ENCODE measurements at regions not wholly inside any gene's neighbourhood (a gene's known extent, or its start where the extent isn't known, plus 50 kb on each side); places are given as distances from the start of the nearest gene placed in this dataset.

- H3K36me3 Mint-ChIP-seq (ENCODE audit: unreplicated experiment), result no peaks in the 10 kb centered on the region
- H3K4me3 Mint-ChIP-seq (ENCODE audit: unreplicated experiment), result peak overlapping the region; percentile 53
- no peak for DNase-seq
- TF ChIP-seq CTCF (IDR thresholded peaks at IDR 0.05; ENCODE audit: partially characterized antibody, unreplicated experiment), result no peak
- peaks cover 5% of the 10 kb centered on the region for H3K27me3 Mint-ChIP-seq (ENCODE audit: unreplicated experiment)
- H3K27ac Mint-ChIP-seq (ENCODE audit: unreplicated experiment), result peak overlapping the region; percentile 92
- peaks cover 3% of the 10 kb centered on the region for H3K9me3 Mint-ChIP-seq (ENCODE audit: unreplicated experiment)
- peaks cover 23% of the 10 kb centered on the region for H3K4me1 Mint-ChIP-seq (ENCODE audit: low read depth, unreplicated experiment)
Measured at GRCh38 chr9:104984542-104984941, 56.6 kb upstream of the ABCA1 start.

GRCh38 chr9:104984948-104985347, 57.0 kb upstream of the ABCA1 start:
- no peak for TF ChIP-seq CTCF (IDR thresholded peaks at IDR 0.05; ENCODE audit: partially characterized antibody, unreplicated experiment)
- Mint-ChIP-seq H3K4me1 (ENCODE audit: low read depth, unreplicated experiment) (peaks cover 23% of the 10 kb centered on the region), H3K36me3 (ENCODE audit: unreplicated experiment) (no peaks in the 10 kb centered on the region), H3K27me3 (ENCODE audit: unreplicated experiment) (peaks cover 5% of the 10 kb centered on the region), H3K27ac (ENCODE audit: unreplicated experiment) (peak overlapping the region; percentile 92), H3K4me3 (ENCODE audit: unreplicated experiment) (peak overlapping the region; percentile 53), H3K9me3 (ENCODE audit: unreplicated experiment) (peaks cover 3% of the 10 kb centered on the region)
- DNase-seq, result no peak

GRCh38 chr9:104986096-104986495, 58.1 kb upstream of the ABCA1 start:
- H3K4me3 Mint-ChIP-seq (ENCODE audit: unreplicated experiment), result peak overlapping the region; percentile 20
- peaks cover 11% of the 10 kb centered on the region for H3K27me3 Mint-ChIP-seq (ENCODE audit: unreplicated experiment)
- peaks cover 7% of the 10 kb centered on the region for H3K9me3 Mint-ChIP-seq (ENCODE audit: unreplicated experiment)
- DNase-seq, result no peak
- peaks cover 31% of the 10 kb centered on the region for H3K4me1 Mint-ChIP-seq (ENCODE audit: low read depth, unreplicated experiment)
- no peak for TF ChIP-seq CTCF (IDR thresholded peaks at IDR 0.05; ENCODE audit: partially characterized antibody, unreplicated experiment)
- peak overlapping the region; percentile 92 for H3K27ac Mint-ChIP-seq (ENCODE audit: unreplicated experiment)
- H3K36me3 Mint-ChIP-seq (ENCODE audit: unreplicated experiment), result no peaks in the 10 kb centered on the region

GRCh38 chr9:104987743-104988142, 59.8 kb upstream of the ABCA1 start:
- peaks cover 14% of the 10 kb centered on the region for H3K9me3 Mint-ChIP-seq (ENCODE audit: unreplicated experiment)
- H3K36me3 Mint-ChIP-seq (ENCODE audit: unreplicated experiment), result no peaks in the 10 kb centered on the region
- TF ChIP-seq CTCF (IDR thresholded peaks at IDR 0.05; ENCODE audit: partially characterized antibody, unreplicated experiment), result no peak
- H3K27ac Mint-ChIP-seq (ENCODE audit: unreplicated experiment), result no peak overlapping the region
- peaks cover 18% of the 10 kb centered on the region for H3K27me3 Mint-ChIP-seq (ENCODE audit: unreplicated experiment)
- no peak for DNase-seq
- no peak overlapping the region for H3K4me3 Mint-ChIP-seq (ENCODE audit: unreplicated experiment)
- H3K4me1 Mint-ChIP-seq (ENCODE audit: low read depth, unreplicated experiment), result peaks cover 36% of the 10 kb centered on the region

- H3K27me3 Mint-ChIP-seq (ENCODE audit: unreplicated experiment), result peaks cover 22% of the 10 kb centered on the region
- no peaks in the 10 kb centered on the region for H3K36me3 Mint-ChIP-seq (ENCODE audit: unreplicated experiment)
- no peak for TF ChIP-seq CTCF (IDR thresholded peaks at IDR 0.05; ENCODE audit: partially characterized antibody, unreplicated experiment)
- H3K9me3 Mint-ChIP-seq (ENCODE audit: unreplicated experiment), result peaks cover 22% of the 10 kb centered on the region
- H3K4me3 Mint-ChIP-seq (ENCODE audit: unreplicated experiment), result peak overlapping the region; percentile 15
- DNase-seq, result no peak
- H3K4me1 Mint-ChIP-seq (ENCODE audit: low read depth, unreplicated experiment), result peaks cover 44% of the 10 kb centered on the region
- H3K27ac Mint-ChIP-seq (ENCODE audit: unreplicated experiment), result no peak overlapping the region
Measured at GRCh38 chr9:104988539-104988938, 60.6 kb upstream of the ABCA1 start.

All from glutamatergic neuron (in vitro differentiated cells).